SH-SY5Y (cell line): ENCODE measurements at regions not wholly inside any gene's neighbourhood (a gene's known extent, or its start where the extent isn't known, plus 50 kb on each side); places are given as distances from the start of the nearest gene placed in this dataset.

Experiments
- GATA2 ChIP-seq: IDR thresholded peaks from 2 replicates; pipeline ENCODE4 v1.6.1; 2011; ENCODE audit warnings: mild to moderate bottlenecking, low read depth, low read length
- GATA3 ChIP-seq: IDR thresholded peaks from 2 replicates; pipeline ENCODE4 v1.6.1; 2011; ENCODE audit warnings: low read depth, mild to moderate bottlenecking, low read length, moderate library complexity

GRCh38 chr1:55402142-55402541 lies 187.0 kb upstream of the USP24 start:
- TF ChIP-seq GATA3, result no peak
- no peak for TF ChIP-seq GATA2
